ENCODE measurements at regions not wholly inside any gene's neighbourhood (a gene's known extent, or its start where the extent isn't known, plus 50 kb on each side); places are given as distances from the start of the nearest gene placed in this dataset.

- no peaks in the 10 kb centered on the region for H3K9me3 ChIP-seq (ENCODE audit: control insufficient read depth in 2 of 2, insufficient read depth in 1 of 2, low read depth in 1 of 2, low read length in 1 of 2)
- H3K36me3 ChIP-seq (ENCODE audit: control insufficient read depth in 2 of 2, insufficient read depth in 2 of 2, low read length in 1 of 2): peaks cover 0 to 12% of the 10 kb centered on the region in 2 donors
- H3K4me3 ChIP-seq (ENCODE audit: low read depth in 1 of 2, low read length in 2 of 2): no peak overlapping the region
- no peak overlapping the region for H3K27ac ChIP-seq (ENCODE audit: low read depth in 2 of 2, low read length in 1 of 2)
- H3K27me3 ChIP-seq (ENCODE audit: control insufficient read depth in 1 of 2, insufficient read depth in 2 of 2, low read length in 2 of 2): no peaks in the 10 kb centered on the region
- peaks cover 5 to 13% of the 10 kb centered on the region in 2 donors for H3K4me1 ChIP-seq (ENCODE audit: control insufficient read depth in 2 of 2, insufficient read depth in 2 of 2, low read length in 1 of 2)
- 83 to 84% methylated on average over 15 of the region's 15 CpGs for WGBS, 2 donors
Observed at GRCh38 chr21:36207577-36208320, 51.1 kb downstream of the DOP1B start.

DNA sequence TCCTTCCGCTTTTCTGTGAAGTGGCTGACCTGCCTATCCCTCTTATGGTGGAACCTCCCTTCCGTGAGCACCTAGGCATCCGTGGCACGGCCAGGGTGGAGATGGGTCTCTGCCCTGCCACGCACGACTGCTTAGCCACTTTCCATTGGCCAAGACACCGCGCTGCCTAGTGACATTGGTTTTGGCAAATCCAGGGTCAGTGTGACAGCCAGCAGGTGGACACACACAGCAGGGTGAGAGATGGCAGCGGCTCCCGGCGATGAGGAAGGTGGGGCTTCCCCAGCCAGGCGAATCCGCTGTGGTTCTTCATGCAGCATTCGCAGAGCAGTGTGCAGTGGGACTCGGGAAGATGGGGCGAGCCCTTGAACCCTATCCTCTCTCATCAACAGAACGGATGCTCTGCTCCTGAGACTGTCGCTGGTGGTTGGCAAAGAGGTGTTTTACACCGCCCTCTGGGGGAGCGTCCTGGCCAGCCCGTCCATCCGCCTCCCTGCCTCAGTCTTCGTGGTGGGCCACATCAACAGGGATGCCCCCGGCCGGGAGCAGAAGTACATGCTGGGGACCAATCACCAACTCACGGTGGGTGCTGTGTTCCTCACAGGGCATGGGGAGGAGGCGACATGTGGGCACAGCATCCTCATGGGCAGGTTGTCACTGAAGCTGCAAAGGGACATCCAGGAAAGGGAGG, 51.8 kb downstream of the DOP1B start:
- H3K27ac ChIP-seq (ENCODE audit: low read depth in 2 of 2, low read length in 1 of 2): no peak overlapping the region
- H3K27me3 ChIP-seq (ENCODE audit: control insufficient read depth in 1 of 2, insufficient read depth in 2 of 2, low read length in 2 of 2): no peaks in the 10 kb centered on the region
- H3K4me1 ChIP-seq (ENCODE audit: control insufficient read depth in 2 of 2, insufficient read depth in 2 of 2, low read length in 1 of 2): peaks cover 5 to 13% of the 10 kb centered on the region in 2 donors
- 92 to 94% methylated on average over 27 of the region's 27 CpGs for WGBS, 2 donors
- H3K36me3 ChIP-seq (ENCODE audit: control insufficient read depth in 2 of 2, insufficient read depth in 2 of 2, low read length in 1 of 2): peaks cover 0 to 12% of the 10 kb centered on the region in 2 donors
- H3K9me3 ChIP-seq (ENCODE audit: control insufficient read depth in 2 of 2, insufficient read depth in 1 of 2, low read depth in 1 of 2, low read length in 1 of 2): no peaks in the 10 kb centered on the region
- no peak overlapping the region for H3K4me3 ChIP-seq (ENCODE audit: low read depth in 1 of 2, low read length in 2 of 2)

DNA sequence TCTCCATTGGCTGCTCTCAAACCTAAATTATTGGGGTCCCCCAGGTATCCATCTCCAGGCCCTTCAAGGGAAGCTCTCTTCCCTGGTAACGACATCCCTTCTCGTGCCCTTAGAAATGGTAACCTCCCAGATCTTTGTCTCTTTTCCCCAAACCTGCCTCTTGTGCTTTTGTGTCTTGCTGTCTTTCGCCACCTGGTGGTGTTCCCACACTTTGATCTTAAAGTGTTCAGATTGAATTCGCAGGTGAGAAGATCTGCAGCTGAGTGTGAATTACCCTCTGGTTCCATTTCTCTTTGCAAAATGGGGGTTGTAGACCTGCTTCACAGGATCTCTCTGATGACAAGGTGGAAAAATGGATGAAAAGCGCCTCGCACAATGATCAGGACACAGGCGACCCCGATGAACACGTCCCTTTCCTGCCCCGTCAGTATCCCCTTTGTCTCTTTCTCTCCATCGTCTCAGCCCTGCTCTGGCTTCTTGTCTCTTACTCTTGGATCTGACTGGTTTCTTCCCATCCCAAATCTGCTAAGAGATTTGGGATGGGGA, 53.1 kb downstream of the DOP1B start:
- Histone ChIP-seq H3K4me3 (ENCODE audit: low read depth in 1 of 2, low read length in 2 of 2) (no peak overlapping the region), H3K9me3 (ENCODE audit: control insufficient read depth in 2 of 2, insufficient read depth in 1 of 2, low read depth in 1 of 2, low read length in 1 of 2) (no peaks in the 10 kb centered on the region), H3K27ac (ENCODE audit: low read depth in 2 of 2, low read length in 1 of 2) (peak overlapping the region; percentile 64 to 91), H3K27me3 (ENCODE audit: control insufficient read depth in 1 of 2, insufficient read depth in 2 of 2, low read length in 2 of 2) (no peaks in the 10 kb centered on the region), H3K4me1 (ENCODE audit: control insufficient read depth in 2 of 2, insufficient read depth in 2 of 2, low read length in 1 of 2) (peaks cover 5 to 11% of the 10 kb centered on the region in 2 donors), H3K36me3 (ENCODE audit: control insufficient read depth in 2 of 2, insufficient read depth in 2 of 2, low read length in 1 of 2) (peaks cover 0 to 12% of the 10 kb centered on the region in 2 donors)
- WGBS, 2 donors: 54 to 56% methylated on average over 11 of the region's 11 CpGs

DNA sequence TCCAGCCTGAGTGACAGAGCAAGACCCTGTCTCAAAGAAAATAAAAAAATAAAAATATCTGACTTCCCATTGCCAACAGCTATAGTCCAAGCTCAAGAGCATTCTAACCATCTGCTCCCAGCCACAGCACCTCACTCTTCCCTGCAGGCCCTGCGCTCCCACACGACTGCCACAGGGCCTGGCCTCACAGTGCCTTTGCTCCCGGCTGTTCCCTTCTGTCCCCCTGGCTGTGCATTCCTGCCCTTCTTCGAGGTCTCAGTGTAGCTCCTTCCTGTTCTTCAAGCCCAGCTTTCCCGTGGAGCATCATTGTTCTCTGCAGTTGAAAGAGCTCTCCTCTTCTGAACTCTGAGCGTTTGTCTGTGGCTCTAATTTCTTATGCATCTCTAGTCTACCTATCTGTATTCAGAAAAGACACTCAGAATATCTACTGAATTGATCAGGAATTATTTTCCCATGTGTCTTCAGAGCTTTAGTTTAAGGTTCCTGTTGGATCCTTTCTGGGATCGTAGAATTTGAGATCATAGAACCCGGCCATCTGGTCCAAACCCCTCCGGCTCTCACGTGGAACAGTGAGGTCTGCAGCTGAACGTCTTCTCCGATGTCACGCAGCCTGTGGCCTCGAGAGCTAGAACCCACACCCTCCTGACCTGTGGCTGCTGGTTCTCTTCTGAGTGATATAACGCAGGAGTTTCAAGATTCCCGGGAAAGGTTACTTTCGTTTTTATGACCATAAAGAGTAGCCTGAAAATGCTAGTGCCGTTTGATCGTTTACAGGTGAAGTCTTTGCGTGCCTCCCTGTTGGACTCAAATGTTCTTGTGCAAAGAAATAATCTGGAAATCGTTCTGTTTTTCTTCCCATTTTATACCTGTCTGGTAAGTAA, 54.4 kb downstream of the DOP1B start:
- Histone ChIP-seq H3K36me3 (ENCODE audit: control insufficient read depth in 2 of 2, insufficient read depth in 2 of 2, low read length in 1 of 2) (peaks cover 0 to 12% of the 10 kb centered on the region in 2 donors), H3K4me1 (ENCODE audit: control insufficient read depth in 2 of 2, insufficient read depth in 2 of 2, low read length in 1 of 2) (peaks cover 5 to 11% of the 10 kb centered on the region in 2 donors), H3K27me3 (ENCODE audit: control insufficient read depth in 1 of 2, insufficient read depth in 2 of 2, low read length in 2 of 2) (no peaks in the 10 kb centered on the region), H3K9me3 (ENCODE audit: control insufficient read depth in 2 of 2, insufficient read depth in 1 of 2, low read depth in 1 of 2, low read length in 1 of 2) (no peaks in the 10 kb centered on the region), H3K4me3 (ENCODE audit: low read depth in 1 of 2, low read length in 2 of 2) (no peak overlapping the region), H3K27ac (ENCODE audit: low read depth in 2 of 2, low read length in 1 of 2) (peak overlapping the region in 1 of 2 donors; percentile 54)
- WGBS, 2 donors: 89 to 90% methylated on average over 21 of the region's 21 CpGs

GRCh38 chr21:36211660-36212512, 55.3 kb downstream of the DOP1B start:
- Histone ChIP-seq H3K4me1 (ENCODE audit: control insufficient read depth in 2 of 2, insufficient read depth in 2 of 2, low read length in 1 of 2) (peaks cover 5 to 11% of the 10 kb centered on the region in 2 donors), H3K36me3 (ENCODE audit: control insufficient read depth in 2 of 2, insufficient read depth in 2 of 2, low read length in 1 of 2) (peaks cover 0 to 14% of the 10 kb centered on the region in 2 donors), H3K4me3 (ENCODE audit: low read depth in 1 of 2, low read length in 2 of 2) (no peak overlapping the region), H3K27ac (ENCODE audit: low read depth in 2 of 2, low read length in 1 of 2) (no peak overlapping the region), H3K27me3 (ENCODE audit: control insufficient read depth in 1 of 2, insufficient read depth in 2 of 2, low read length in 2 of 2) (no peaks in the 10 kb centered on the region), H3K9me3 (ENCODE audit: control insufficient read depth in 2 of 2, insufficient read depth in 1 of 2, low read depth in 1 of 2, low read length in 1 of 2) (no peaks in the 10 kb centered on the region)
- 96 to 97% methylated on average over 9 of the region's 9 CpGs for WGBS, 2 donors

GRCh38 chr21:36212513-36212780, 55.8 kb downstream of the DOP1B start:
- H3K27me3 ChIP-seq (ENCODE audit: control insufficient read depth in 1 of 2, insufficient read depth in 2 of 2, low read length in 2 of 2): no peaks in the 10 kb centered on the region
- peaks cover 0 to 20% of the 10 kb centered on the region in 2 donors for H3K36me3 ChIP-seq (ENCODE audit: control insufficient read depth in 2 of 2, insufficient read depth in 2 of 2, low read length in 1 of 2)
- H3K4me3 ChIP-seq (ENCODE audit: low read depth in 1 of 2, low read length in 2 of 2): no peak overlapping the region
- H3K4me1 ChIP-seq (ENCODE audit: control insufficient read depth in 2 of 2, insufficient read depth in 2 of 2, low read length in 1 of 2): peaks cover 5 to 11% of the 10 kb centered on the region in 2 donors
- WGBS, 2 donors: 95 to 97% methylated on average over 5 of the region's 5 CpGs
- no peak overlapping the region for H3K27ac ChIP-seq (ENCODE audit: low read depth in 2 of 2, low read length in 1 of 2)
- no peaks in the 10 kb centered on the region for H3K9me3 ChIP-seq (ENCODE audit: control insufficient read depth in 2 of 2, insufficient read depth in 1 of 2, low read depth in 1 of 2, low read length in 1 of 2)

GRCh38 chr21:36214561-36214960, 57.9 kb downstream of the DOP1B start:
- Histone ChIP-seq H3K27ac (ENCODE audit: low read depth in 2 of 2, low read length in 1 of 2) (no peak overlapping the region), H3K4me3 (ENCODE audit: low read depth in 1 of 2, low read length in 2 of 2) (no peak overlapping the region), H3K9me3 (ENCODE audit: control insufficient read depth in 2 of 2, insufficient read depth in 1 of 2, low read depth in 1 of 2, low read length in 1 of 2) (no peaks in the 10 kb centered on the region), H3K27me3 (ENCODE audit: control insufficient read depth in 1 of 2, insufficient read depth in 2 of 2, low read length in 2 of 2) (no peaks in the 10 kb centered on the region), H3K4me1 (ENCODE audit: control insufficient read depth in 2 of 2, insufficient read depth in 2 of 2, low read length in 1 of 2) (peaks cover 1 to 8% of the 10 kb centered on the region in 2 donors), H3K36me3 (ENCODE audit: control insufficient read depth in 2 of 2, insufficient read depth in 2 of 2, low read length in 1 of 2) (peaks cover 7 to 23% of the 10 kb centered on the region in 2 donors)
- 90 to 97% methylated on average over 3 of the region's 3 CpGs for WGBS, 2 donors

DNA sequence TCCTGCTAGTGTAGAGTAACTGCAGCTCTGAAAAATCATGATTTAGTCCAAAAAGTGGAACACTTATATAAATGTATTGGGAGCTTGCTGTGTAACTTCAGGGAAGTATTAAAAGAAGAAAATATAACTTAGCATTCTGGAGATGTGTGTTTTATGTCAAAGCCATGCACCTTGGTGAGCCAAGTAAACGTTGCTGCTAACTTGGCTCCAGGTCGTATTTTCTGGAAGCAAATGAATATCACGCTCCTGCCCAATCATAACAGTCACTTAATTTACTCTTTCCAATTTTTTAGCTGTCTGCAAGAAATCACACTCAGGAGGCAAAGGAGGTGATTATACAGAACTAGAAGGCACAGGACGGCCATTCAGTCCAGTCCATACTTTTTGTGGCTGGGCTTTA, 61.1 kb downstream of the DOP1B start:
- Histone ChIP-seq H3K27me3 (ENCODE audit: control insufficient read depth in 1 of 2, insufficient read depth in 2 of 2, low read length in 2 of 2) (no peaks in the 10 kb centered on the region), H3K4me3 (ENCODE audit: low read depth in 1 of 2, low read length in 2 of 2) (no peak overlapping the region), H3K27ac (ENCODE audit: low read depth in 2 of 2, low read length in 1 of 2) (no peak overlapping the region), H3K36me3 (ENCODE audit: control insufficient read depth in 2 of 2, insufficient read depth in 2 of 2, low read length in 1 of 2) (peaks cover 7 to 26% of the 10 kb centered on the region in 2 donors), H3K9me3 (ENCODE audit: control insufficient read depth in 2 of 2, insufficient read depth in 1 of 2, low read depth in 1 of 2, low read length in 1 of 2) (no peaks in the 10 kb centered on the region), H3K4me1 (ENCODE audit: control insufficient read depth in 2 of 2, insufficient read depth in 2 of 2, low read length in 1 of 2) (no peaks in the 10 kb centered on the region)
- WGBS, 2 donors: 64 to 70% methylated on average over 4 of the region's 4 CpGs

All from esophagus (tissue), 2 donors.